ENCODE measurements at regions not wholly inside any gene's neighbourhood (a gene's known extent, or its start where the extent isn't known, plus 50 kb on each side); places are given as distances from the start of the nearest gene placed in this dataset.

- no peak overlapping the region for H3K4me3 ChIP-seq (ENCODE audit: low read depth in 1 of 2, low read length in 2 of 2)
- H2AFZ ChIP-seq (ENCODE audit: low read depth, low read length): no peak overlapping the region
- ATAC-seq (ENCODE audit: insufficient read depth, low read depth): no peak
- TF ChIP-seq CTCF (IDR thresholded peaks at IDR 0.05; ENCODE audit: borderline replicate concordance, extremely low read depth, low read length, poor library complexity, severe bottlenecking) (no peak), EZH2 (IDR thresholded peaks at IDR 0.05; ENCODE audit: borderline replicate concordance, low read depth, low read length, severe bottlenecking) (no peak)
- no peaks in the 10 kb centered on the region for H3K79me2 ChIP-seq (ENCODE audit: insufficient read depth, low read length)
- H4K20me1 ChIP-seq (ENCODE audit: insufficient read depth, low read length): no peaks in the 10 kb centered on the region
- H3K4me1 ChIP-seq (ENCODE audit: insufficient read depth, low read length): no peaks in the 10 kb centered on the region
- H3K27me3 ChIP-seq (ENCODE audit: insufficient read depth, low read length, poor library complexity): peaks cover 12% of the 10 kb centered on the region
- H3K36me3 ChIP-seq (ENCODE audit: insufficient read depth, low read length): no peaks in the 10 kb centered on the region
- H3K9ac ChIP-seq (ENCODE audit: low read depth, low read length): no peak overlapping the region
- no peak overlapping the region for H3K4me2 ChIP-seq (ENCODE audit: insufficient read depth, low read length)
- H3K27ac ChIP-seq (ENCODE audit: low read length): no peak overlapping the region
- DNase-seq: no peak
- H3K9me3 ChIP-seq (ENCODE audit: insufficient read depth, low read length, severe bottlenecking): no peaks in the 10 kb centered on the region
Observed at GRCh38 chr2:65802298-65802942, 370.0 kb upstream of the SPRED2 start.

- H3K4me3 ChIP-seq (ENCODE audit: low read depth in 1 of 2, low read length in 2 of 2): no peak overlapping the region
- DNase-seq (peak; percentile 5), ATAC-seq (ENCODE audit: insufficient read depth, low read depth) (no peak)
- H3K9ac ChIP-seq (ENCODE audit: low read depth, low read length): no peak overlapping the region
- TF ChIP-seq CTCF (IDR thresholded peaks at IDR 0.05; ENCODE audit: borderline replicate concordance, extremely low read depth, low read length, poor library complexity, severe bottlenecking) (peak; percentile 39), EZH2 (IDR thresholded peaks at IDR 0.05; ENCODE audit: borderline replicate concordance, low read depth, low read length, severe bottlenecking) (no peak)
- no peak overlapping the region for H3K4me2 ChIP-seq (ENCODE audit: insufficient read depth, low read length)
- H4K20me1 ChIP-seq (ENCODE audit: insufficient read depth, low read length): no peaks in the 10 kb centered on the region
- H2AFZ ChIP-seq (ENCODE audit: low read depth, low read length): no peak overlapping the region
- H3K4me1 ChIP-seq (ENCODE audit: insufficient read depth, low read length): no peaks in the 10 kb centered on the region
- H3K9me3 ChIP-seq (ENCODE audit: insufficient read depth, low read length, severe bottlenecking): no peaks in the 10 kb centered on the region
- H3K27ac ChIP-seq (ENCODE audit: low read length): no peak overlapping the region
- H3K79me2 ChIP-seq (ENCODE audit: insufficient read depth, low read length): no peaks in the 10 kb centered on the region
- peaks cover 12% of the 10 kb centered on the region for H3K27me3 ChIP-seq (ENCODE audit: insufficient read depth, low read length, poor library complexity)
- no peaks in the 10 kb centered on the region for H3K36me3 ChIP-seq (ENCODE audit: insufficient read depth, low read length)
Observed at GRCh38 chr2:65800998-65801397, 368.6 kb upstream of the SPRED2 start.

- DNase-seq: no peak
- Histone ChIP-seq H3K36me3 (ENCODE audit: insufficient read depth, low read length) (no peaks in the 10 kb centered on the region), H3K4me2 (ENCODE audit: insufficient read depth, low read length) (no peak overlapping the region), H3K79me2 (ENCODE audit: insufficient read depth, low read length) (no peaks in the 10 kb centered on the region), H3K27ac (ENCODE audit: low read length) (no peak overlapping the region), H3K4me3 (ENCODE audit: low read depth in 1 of 2, low read length in 2 of 2) (no peak overlapping the region), H2AFZ (ENCODE audit: low read depth, low read length) (no peak overlapping the region), H3K4me1 (ENCODE audit: insufficient read depth, low read length) (no peaks in the 10 kb centered on the region), H3K9ac (ENCODE audit: low read depth, low read length) (no peak overlapping the region), H3K9me3 (ENCODE audit: insufficient read depth, low read length, severe bottlenecking) (no peaks in the 10 kb centered on the region), H3K27me3 (ENCODE audit: insufficient read depth, low read length, poor library complexity) (peaks cover 12% of the 10 kb centered on the region), H4K20me1 (ENCODE audit: insufficient read depth, low read length) (no peaks in the 10 kb centered on the region)
- ATAC-seq (ENCODE audit: insufficient read depth, low read depth): no peak
- TF ChIP-seq EZH2 (IDR thresholded peaks at IDR 0.05; ENCODE audit: borderline replicate concordance, low read depth, low read length, severe bottlenecking) (no peak), CTCF (IDR thresholded peaks at IDR 0.05; ENCODE audit: borderline replicate concordance, extremely low read depth, low read length, poor library complexity, severe bottlenecking) (no peak)
Observed at GRCh38 chr2:65799141-65799854, 366.9 kb upstream of the SPRED2 start.
